Tibial nerve (tissue), 4 donors: ENCODE measurements at regions not wholly inside any gene's neighbourhood (a gene's known extent, or its start where the extent isn't known, plus 50 kb on each side); places are given as distances from the start of the nearest gene placed in this dataset.

Experiments
- DNase-seq, 2 donors: peaks; one replicate each; pipeline ENCODE4 v3.0.0-alpha.2; 2019; ENCODE audit warnings: low spot score in 2 of 2
- H3K27ac ChIP-seq, 4 donors: fragments of 200-600 bp; sonication (generic) in 3 of 4; one replicate each; pipeline ENCODE4 v1.5.1; 2017 to 2019; ENCODE audit warnings: mild to moderate bottlenecking in 1 of 4
- H3K27me3 ChIP-seq, 2 donors: fragments of 200-600 bp; sonication (generic) in 1 of 2; one replicate each; pipeline versions ENCODE4 v1.5.1 to v1.6.0; 2017 to 2019
- H3K36me3 ChIP-seq, 3 donors: fragments of 200-600 bp; sonication (generic); one replicate each; pipeline ENCODE4 v1.5.1; 2018 to 2019
- H3K4me1 ChIP-seq, 4 donors: fragments of 200-600 bp; sonication (generic) in 3 of 4; one replicate each; pipeline ENCODE4 v1.5.1; 2017 to 2019
- H3K4me3 ChIP-seq, 4 donors: fragments of 200-600 bp; sonication (generic) in 3 of 4; one replicate each; pipeline ENCODE4 v1.5.1; 2017 to 2019; ENCODE audit warnings: mild to moderate bottlenecking in 1 of 4, moderate library complexity in 1 of 4
- H3K9me3 ChIP-seq, 4 donors: fragments of 200-600 bp; sonication (generic) in 3 of 4; one replicate each; pipeline ENCODE4 v1.5.1; 2017 to 2019
- CTCF ChIP-seq, 5 experiments: fragments of 200-600 bp in 3 of 5; fragments of 450-650 bp in 2 of 5; sonication (generic) in 3 of 5; IDR thresholded peaks; one replicate each; pipeline ENCODE4 v1.5.1; 2016 to 2019; ENCODE audit warnings: antibody characterized with exemption in 5 of 5, mild to moderate bottlenecking in 3 of 5, moderate library complexity in 2 of 5
- EP300 ChIP-seq, 2 donors: sonication (generic); formaldehyde crosslinking; IDR thresholded peaks; one replicate each; pipeline ENCODE4 v1.6.1; 2017; ENCODE audit warnings: antibody characterized with exemption in 2 of 2, mild to moderate bottlenecking in 1 of 2
- POLR2A ChIP-seq, 2 donors: fragments of 450-650 bp; IDR thresholded peaks; one replicate each; pipeline ENCODE4 v1.6.1; 2017; ENCODE audit warnings: antibody characterized with exemption in 2 of 2, mild to moderate bottlenecking in 2 of 2, moderate library complexity in 2 of 2
- WGBS, 2 donors: methylation state at CpG; one replicate each; pipeline ENCODE4 v1.1.5; 2018; 5-methylcytosine and 5-hydroxymethylcytosine counted together

- no peaks in the 10 kb centered on the region for H3K27me3 ChIP-seq
- no peak for TF ChIP-seq POLR2A (IDR thresholded peaks at IDR 0.05)
- TF ChIP-seq CTCF (IDR thresholded peaks at IDR 0.05) = no peak
- TF ChIP-seq EP300 (IDR thresholded peaks at IDR 0.05) = no peak
Measured at GRCh38 chr15:25944386-25944785, 81.3 kb upstream of the ATP10A start.

GRCh38 chr15:25943831-25944230 lies 80.7 kb upstream of the ATP10A start:
- no peak overlapping the region for H3K4me3 ChIP-seq
- H3K9me3 ChIP-seq = peaks cover 0 to 3% (median 0%) of the 10 kb centered on the region in 4 donors
- H3K36me3 ChIP-seq = no peaks in the 10 kb centered on the region
- no peaks in the 10 kb centered on the region for H3K27me3 ChIP-seq
- H3K27ac ChIP-seq = no peak overlapping the region
- 61 to 81% methylated on average over 9 of the region's 9 CpGs for WGBS, 2 donors
- DNase-seq = no peak
- TF ChIP-seq CTCF (IDR thresholded peaks at IDR 0.05) (no peak), EP300 (IDR thresholded peaks at IDR 0.05) (no peak), POLR2A (IDR thresholded peaks at IDR 0.05) (no peak)
- H3K4me1 ChIP-seq = no peaks in the 10 kb centered on the region

More at GRCh38 chr15:25944386-25944785, 81.3 kb upstream of the ATP10A start:
- Histone ChIP-seq H3K27ac (no peak overlapping the region), H3K4me3 (no peak overlapping the region), H3K4me1 (no peaks in the 10 kb centered on the region), H3K36me3 (no peaks in the 10 kb centered on the region), H3K9me3 (peaks cover 0 to 3% (median 0%) of the 10 kb centered on the region in 4 donors)
- WGBS, 2 donors = 85 to 90% methylated on average over 17 of the region's 17 CpGs
- DNase-seq = no peak

- DNase-seq = no peak
- no peak for TF ChIP-seq EP300 (IDR thresholded peaks at IDR 0.05)
- no peak for TF ChIP-seq POLR2A (IDR thresholded peaks at IDR 0.05)
- no peak for TF ChIP-seq CTCF (IDR thresholded peaks at IDR 0.05)
- no peaks in the 10 kb centered on the region for H3K36me3 ChIP-seq
- H3K27me3 ChIP-seq = no peaks in the 10 kb centered on the region
- no peak overlapping the region for H3K27ac ChIP-seq
- WGBS, 2 donors = 62 to 70% methylated on average over 4 of the region's 4 CpGs
- no peaks in the 10 kb centered on the region for H3K9me3 ChIP-seq
- no peak overlapping the region for H3K4me3 ChIP-seq
- H3K4me1 ChIP-seq = peaks cover 0 to 3% (median 0%) of the 10 kb centered on the region in 4 donors
Measured at GRCh38 chr15:25939122-25939521, 76.0 kb upstream of the ATP10A start.

DNA sequence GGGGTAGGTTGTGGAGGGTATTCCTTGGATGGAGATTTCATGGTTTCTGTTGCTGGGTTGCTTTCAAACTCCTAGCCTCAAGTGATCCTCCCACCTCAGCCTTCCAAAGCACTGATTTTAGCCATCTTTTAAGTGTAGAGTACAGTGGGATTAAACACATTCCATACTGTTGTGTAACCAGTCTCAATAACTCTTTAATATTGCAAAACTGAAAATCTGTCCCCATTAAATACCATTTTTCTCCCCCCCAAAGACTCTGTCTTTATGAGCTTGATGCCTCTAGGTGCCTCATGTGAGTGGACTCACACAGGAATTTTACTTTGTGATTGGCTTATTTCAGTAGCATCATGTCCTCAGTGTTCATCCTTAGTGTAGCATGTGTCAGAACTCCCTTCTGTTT lies 74.7 kb upstream of the ATP10A start:
- no peak overlapping the region for H3K27ac ChIP-seq
- peaks cover 0 to 9% (median 0%) of the 10 kb centered on the region in 4 donors for H3K4me1 ChIP-seq
- DNase-seq = no peak
- no peaks in the 10 kb centered on the region for H3K36me3 ChIP-seq
- H3K4me3 ChIP-seq = no peak overlapping the region
- no peaks in the 10 kb centered on the region for H3K27me3 ChIP-seq
- H3K9me3 ChIP-seq = no peaks in the 10 kb centered on the region
- no peak for TF ChIP-seq CTCF (IDR thresholded peaks at IDR 0.05)
- no peak for TF ChIP-seq EP300 (IDR thresholded peaks at IDR 0.05)
- no peak for TF ChIP-seq POLR2A (IDR thresholded peaks at IDR 0.05)

- no peak overlapping the region for H3K4me3 ChIP-seq
- 83 to 91% methylated on average over 7 of the region's 7 CpGs for WGBS, 2 donors
- no peak for DNase-seq
- no peaks in the 10 kb centered on the region for H3K9me3 ChIP-seq
- peaks cover 0 to 9% (median 0%) of the 10 kb centered on the region in 4 donors for H3K4me1 ChIP-seq
- no peak overlapping the region for H3K27ac ChIP-seq
- no peak for TF ChIP-seq CTCF (IDR thresholded peaks at IDR 0.05)
- TF ChIP-seq EP300 (IDR thresholded peaks at IDR 0.05) = no peak
- no peak for TF ChIP-seq POLR2A (IDR thresholded peaks at IDR 0.05)
- no peaks in the 10 kb centered on the region for H3K36me3 ChIP-seq
- no peaks in the 10 kb centered on the region for H3K27me3 ChIP-seq
Measured at GRCh38 chr15:25936004-25936403, 72.9 kb upstream of the ATP10A start.
